ENCODE measurements at regions not wholly inside any gene's neighbourhood (a gene's known extent, or its start where the extent isn't known, plus 50 kb on each side); places are given as distances from the start of the nearest gene placed in this dataset.
A peak's percentile ranks its signal among the peaks of the same experiment; 100 is the strongest.
"Not testable (repeated sequence)": the region's sequence is repeated elsewhere in the genome, so short reads cannot be mapped to it uniquely, and the experiment has no call there.

DNA sequence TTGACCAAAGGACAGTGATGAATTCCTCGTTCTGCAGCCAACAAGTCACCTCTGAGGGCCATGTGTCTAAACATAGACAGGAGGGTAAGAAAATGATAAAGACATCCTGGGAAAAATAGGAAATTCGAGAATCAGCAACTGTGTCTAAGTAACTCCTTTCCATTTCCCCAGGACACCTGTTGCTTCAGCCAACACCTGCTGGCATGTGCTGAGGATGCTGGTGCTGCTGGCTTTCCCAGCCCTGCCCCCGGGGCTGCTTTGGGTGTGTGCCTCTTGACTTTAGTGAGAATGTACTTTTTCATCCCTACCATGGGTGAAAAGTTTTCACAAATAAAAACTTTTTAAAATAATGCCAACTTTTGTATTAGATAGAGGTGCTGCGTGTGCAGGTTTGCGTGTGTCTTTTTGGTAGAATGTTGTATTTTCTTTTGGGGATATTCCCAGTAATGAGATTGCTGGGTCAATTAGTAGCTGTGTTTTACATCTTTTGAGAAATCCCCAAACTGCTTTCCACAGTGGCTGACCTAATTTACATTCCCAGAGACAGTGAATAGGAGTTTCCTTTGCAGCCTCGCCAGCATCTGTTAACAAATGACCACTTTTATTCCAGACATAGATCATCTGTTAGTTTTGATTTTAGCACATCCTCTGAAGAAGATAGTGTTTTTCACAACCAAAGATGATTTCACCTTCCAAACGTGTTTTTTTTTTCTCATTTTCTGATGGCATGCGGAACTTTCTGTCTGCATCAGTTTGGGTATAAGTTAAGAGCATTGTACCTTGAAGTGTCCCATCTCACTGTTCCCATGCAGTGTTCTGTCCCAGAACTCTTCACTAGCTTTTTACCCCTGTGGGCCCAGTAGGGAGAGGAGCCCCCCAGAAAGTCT, 104.2 kb upstream of the ACBD5 start:
- no peak for FAIRE-seq

DNA sequence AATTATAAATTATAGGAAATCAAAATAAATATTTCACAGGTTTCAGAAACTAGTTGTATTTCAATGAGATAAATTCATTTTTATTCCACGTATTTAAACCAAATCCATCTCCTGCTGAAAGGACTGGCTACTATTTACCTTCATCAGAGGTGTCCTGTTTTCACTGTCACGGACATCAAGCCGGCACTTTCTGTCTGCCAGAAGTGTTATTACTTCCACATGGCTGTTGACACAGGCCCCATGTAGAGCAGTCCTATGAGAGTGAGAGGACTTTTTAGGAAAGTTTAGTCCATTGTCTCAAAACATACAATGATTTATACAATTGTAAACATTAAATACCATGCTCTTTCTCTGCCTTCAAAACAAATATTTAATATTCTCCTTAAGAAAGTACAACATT, 100.4 kb upstream of the ACBD5 start:
- peak; percentile 5 for FAIRE-seq

DNA sequence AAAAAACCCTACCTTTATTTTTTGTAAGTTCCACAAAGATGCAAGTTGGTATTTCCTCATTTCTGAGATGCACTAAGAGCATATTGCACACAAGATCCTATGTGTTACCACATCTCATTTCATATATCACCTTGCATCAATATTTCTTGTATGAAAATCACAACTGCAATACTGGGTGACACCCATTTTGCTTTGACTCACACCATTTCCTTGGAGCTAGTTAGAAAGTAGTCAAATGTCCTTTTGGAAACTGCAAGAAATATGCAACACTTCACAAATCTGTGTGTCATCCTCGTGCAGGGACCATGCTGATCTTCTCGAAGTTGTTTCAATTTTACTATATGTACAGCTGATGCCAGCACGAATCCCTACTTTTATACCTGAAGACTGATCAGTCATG, 94.6 kb upstream of the ACBD5 start:
- FAIRE-seq, result not testable (repeated sequence)

DNA sequence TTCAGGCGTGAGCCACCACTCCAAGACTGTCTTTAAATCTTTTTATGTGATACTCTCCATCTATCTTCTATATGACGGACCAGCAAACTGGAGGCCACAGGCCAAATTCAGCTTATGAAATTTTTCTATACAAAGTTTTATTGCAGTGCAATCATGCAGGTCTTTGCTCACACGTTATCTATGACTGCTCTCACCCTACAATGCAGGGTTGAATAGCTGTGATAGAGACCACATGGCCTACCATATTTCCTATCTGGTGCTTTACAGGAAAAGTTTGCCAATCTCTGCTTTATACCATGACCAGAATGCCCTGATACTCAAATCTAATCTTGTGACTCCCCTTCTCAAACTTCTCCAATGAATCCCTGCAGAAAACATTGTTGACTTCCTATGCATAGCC, 89.5 kb upstream of the ACBD5 start:
- FAIRE-seq, result no peak

DNA sequence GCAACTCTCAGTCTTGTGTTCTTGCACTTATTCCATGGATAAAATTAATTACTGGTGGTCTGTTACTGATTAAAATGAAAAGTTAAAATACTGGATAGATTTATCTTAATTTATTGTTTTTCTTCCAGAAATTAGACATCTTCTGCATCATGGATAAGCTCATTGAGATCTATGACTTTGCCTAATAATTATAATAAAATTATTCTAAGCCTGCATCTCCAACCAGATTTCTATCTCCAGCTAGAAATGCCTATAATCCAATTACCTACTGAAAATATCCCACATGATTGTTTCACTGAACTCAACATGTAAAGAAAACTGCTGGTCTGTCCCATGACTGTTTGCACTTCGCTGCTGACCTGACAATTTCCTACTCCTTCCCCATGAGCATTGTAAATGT, 88.3 kb upstream of the ACBD5 start:
- FAIRE-seq, result no peak

DNA sequence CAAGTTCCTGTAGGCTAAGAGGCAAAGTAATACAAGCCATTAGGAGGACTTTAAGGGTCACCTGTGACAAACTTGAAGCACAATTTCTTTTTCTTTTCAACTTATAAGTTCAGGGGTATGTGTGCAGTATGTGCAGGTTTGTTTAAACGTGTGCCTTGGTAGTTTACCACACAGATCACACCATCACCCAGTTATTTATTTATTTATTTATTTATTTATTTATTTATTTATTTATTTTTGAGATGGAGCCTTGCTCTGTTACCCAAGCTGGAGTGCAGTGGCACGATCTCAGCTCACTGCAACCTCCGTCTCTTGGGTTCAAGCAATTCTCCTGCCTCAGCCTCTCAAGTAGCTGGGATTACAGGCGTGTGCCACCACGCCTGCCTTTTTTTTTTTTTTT, 86.2 kb upstream of the ACBD5 start:
- FAIRE-seq, result not testable (repeated sequence)

DNA sequence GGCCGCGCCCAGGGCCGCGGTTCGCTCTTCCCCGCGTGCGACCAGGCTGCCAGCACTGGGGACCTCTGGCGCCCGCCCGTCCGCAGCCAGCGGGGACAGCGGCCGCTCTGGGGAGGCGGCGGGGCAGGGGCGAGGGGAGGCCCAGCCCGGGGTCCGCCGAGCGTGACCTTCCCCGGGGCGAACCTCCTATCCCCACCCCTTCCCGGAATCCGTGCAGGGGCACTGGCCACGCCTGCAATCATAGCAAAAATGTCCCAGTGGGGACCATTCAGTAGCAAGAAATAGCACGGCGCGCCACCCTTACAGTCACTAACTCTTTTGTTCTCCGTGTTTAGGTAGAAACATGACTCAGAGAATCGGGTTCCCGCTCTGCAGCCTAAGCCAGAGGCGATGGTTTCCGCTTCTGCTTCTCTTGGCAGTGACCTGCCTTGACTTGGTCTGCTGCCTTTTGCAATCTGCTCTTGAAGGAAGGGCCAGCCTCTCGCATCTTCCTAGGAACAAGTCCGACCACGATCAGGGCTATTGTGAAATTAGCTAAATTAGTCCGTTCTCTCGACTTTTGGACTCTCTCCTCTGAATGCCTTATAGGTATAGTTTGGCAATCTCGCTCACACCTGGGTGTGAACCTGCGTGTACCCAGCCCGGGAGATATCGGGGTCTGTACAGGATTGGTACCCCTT, 79.3 kb upstream of the ACBD5 start:
- FAIRE-seq, result no peak

DNA sequence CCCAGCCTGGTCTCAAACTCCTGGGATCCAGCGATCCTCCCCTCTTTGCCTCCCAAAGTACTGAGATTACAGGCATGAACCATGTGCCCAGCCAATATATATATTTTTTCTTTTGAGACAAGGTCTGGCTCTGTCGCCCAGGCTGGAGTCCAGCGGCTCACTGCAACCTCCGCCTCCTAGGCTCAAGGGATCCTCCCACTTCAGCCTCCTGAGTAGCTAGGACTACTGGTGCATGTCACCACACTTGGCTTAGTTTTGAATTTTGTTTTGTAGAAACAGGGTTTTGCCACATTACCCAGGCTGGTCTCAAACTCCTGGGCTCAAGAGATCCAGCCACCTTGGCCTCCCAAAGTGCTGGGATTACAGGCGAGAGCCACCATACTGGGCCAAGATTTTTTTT, 78.5 kb upstream of the ACBD5 start:
- FAIRE-seq, result not testable (repeated sequence)

DNA sequence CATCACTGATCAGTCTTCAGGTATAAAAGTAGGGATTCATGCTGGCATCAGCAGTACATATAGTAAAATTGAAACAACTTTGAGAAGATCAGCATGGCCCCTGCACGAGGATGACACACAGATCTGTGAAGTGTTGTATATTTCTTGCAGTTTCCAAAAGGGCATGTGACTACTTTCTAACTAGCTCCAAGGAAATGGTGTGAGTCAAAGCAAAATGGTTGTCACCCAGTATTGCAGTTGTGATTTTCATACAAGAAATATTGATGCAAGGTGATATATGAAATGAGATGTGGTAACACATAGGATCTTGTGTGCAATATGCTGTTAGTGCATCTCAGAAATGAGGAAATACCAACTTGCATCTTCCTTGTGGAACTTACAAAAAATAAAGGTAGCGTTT, 74.5 kb upstream of the ACBD5 start:
- FAIRE-seq, result not testable (repeated sequence)

DNA sequence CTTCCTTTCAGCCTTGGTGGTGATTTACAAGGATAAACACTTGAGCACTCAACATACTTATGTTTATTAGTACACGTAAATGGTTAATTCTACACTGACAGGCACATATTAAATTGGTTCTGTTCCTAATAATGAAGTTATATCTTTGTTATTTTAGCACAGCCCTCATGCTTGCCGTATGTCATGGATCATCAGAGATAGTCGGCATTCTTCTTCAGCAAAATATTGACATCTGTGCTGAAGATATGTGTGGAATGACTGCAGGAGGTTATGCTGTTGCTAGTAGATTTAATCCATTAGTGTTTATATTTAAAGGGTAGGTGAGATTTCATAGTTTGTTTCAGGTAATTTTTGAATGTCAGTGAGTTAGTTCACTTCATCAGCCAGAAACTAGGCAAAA, 73.0 kb upstream of the ACBD5 start:
- FAIRE-seq, result not testable (repeated sequence)

DNA sequence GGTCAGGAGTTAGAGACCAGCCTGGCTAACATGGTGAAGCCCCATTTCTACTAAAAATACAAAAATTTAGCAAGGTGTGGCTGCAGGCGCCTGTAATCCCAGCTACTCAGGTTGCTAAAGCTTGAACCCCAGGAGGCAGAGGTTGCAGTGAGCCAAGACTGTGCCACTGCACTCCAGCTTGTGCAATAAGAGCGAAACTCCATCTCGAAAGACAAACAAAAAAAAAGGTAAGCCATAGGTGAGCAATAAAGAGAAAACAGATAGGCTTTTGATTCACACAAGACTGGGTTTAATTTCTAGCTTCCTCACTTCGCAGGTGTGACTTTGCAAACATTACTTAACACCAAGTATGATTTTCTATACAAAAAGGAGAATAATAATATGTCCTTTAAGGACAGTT, 72.3 kb upstream of the ACBD5 start:
- FAIRE-seq, result no peak

DNA sequence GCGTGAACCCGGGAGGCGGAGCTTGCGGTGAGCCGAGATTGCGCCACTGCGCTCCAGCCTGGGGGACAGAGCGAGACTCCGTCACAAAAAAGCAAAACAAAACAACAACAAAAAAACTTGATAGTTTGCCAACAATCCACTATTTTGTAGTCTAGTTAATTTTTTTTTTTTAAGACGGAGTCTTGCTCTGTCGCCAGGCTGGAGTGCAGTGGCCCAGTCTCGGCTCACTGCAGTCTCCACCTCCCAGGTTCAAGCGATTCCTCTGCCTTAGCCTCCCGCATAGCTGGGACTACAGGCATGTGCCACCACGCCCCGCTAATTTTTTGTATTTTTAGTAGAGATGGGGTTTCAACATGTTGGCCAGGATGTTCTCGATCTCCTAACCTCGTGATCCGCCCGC, 71.2 kb upstream of the ACBD5 start:
- FAIRE-seq, result not testable (repeated sequence)

DNA sequence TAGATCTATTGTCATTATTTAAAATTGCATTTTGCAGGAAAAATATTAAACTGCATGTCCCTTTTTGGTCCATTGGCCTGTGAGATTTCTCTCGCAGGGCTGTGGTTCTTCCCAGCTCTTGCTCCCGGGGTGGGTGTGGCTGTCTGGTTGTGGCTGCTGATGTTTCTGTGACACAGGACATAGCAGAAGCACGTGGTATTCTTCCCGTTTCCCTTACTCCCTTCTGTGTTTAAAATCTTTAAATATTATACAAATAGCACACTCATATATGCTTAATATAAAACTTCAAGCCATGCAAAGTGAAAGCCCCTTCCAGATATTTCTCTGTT, 57.9 kb upstream of the ACBD5 start:
- not testable (repeated sequence) for FAIRE-seq

DNA sequence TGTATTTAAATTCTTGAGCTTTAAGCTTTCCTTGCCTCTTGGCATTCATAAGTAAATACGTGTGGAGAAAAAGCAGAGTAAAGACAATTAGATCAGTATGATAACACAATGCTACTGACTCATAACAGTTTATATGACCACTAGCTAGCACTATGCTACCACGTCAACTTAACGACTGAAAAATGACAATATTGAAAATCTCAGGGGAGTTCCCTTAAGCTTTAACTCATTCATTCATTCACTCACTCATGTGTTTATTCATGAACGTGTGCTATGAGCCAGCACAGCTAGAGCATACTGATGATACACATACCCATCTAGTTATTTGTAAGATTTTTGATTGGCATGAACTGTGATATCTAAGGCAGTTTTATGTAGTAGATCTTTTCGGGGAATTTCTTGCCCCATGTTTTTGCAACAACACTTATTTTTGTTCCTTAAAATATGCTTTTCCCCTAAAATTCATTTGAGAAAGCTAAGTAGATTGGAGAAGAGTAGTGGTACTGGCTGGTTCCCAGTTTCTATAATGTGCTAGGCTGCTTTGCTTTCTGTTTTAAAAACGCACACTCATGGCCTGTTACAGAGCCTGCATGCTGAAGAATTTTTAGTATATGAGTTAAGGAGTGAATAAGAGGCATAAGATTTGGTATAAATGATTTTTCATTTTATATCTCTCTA, 57.4 kb upstream of the ACBD5 start:
- FAIRE-seq, result no peak

DNA sequence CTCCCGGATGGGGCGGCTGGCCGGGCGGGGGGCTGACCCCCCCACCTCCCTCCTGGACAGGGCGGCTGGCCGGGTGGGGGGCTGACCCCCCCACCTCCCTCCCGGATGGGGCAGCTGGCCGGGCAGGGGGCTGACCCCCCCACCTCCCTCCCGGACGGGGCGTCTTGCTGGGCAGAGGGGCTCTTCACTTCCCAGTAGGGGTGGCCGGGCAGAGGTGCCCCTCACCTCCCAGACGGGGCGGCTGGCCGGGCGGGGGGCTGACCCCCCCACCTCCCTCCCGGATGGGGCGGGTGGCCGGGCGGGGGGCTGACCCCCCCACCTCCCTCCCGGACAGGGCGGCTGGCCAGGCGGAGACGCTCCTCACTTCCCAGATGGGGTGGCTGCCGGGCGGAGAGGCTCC, 55.7 kb upstream of the ACBD5 start:
- not testable (repeated sequence) for FAIRE-seq

DNA sequence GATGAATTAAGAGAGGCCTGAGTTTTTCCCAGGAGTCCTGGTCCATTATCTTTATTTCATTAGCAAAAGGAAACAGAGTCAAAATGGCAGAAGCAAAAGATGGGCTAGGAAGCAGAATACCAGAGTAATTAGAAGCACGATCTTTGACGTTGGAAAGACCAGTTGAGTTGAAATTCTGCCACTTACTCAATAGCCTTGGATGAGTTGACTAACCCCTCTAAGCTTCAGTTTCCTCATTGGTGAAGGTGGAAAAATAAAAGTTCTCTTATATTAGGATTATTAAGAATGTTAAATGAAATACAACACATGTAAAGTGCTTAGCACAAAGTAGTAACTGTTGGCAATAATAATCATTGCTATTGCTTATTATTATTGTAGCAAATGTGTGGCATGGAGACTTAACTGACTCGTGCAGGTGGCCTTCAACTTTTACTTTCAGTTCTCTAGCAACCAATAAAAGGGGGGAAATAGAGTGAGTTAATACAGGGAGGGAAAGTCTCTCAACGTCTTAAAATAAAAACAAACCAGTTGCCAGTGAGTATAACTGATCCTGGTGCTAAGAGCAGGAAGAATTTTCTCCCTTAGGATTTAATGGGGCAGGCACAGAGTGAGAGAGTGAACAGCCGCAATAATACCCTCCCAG, 50.8 kb upstream of the ACBD5 start:
- peak; percentile 71 for FAIRE-seq
